ENCODE measurements at regions not wholly inside any gene's neighbourhood (a gene's known extent, or its start where the extent isn't known, plus 50 kb on each side); places are given as distances from the start of the nearest gene placed in this dataset.

DNA sequence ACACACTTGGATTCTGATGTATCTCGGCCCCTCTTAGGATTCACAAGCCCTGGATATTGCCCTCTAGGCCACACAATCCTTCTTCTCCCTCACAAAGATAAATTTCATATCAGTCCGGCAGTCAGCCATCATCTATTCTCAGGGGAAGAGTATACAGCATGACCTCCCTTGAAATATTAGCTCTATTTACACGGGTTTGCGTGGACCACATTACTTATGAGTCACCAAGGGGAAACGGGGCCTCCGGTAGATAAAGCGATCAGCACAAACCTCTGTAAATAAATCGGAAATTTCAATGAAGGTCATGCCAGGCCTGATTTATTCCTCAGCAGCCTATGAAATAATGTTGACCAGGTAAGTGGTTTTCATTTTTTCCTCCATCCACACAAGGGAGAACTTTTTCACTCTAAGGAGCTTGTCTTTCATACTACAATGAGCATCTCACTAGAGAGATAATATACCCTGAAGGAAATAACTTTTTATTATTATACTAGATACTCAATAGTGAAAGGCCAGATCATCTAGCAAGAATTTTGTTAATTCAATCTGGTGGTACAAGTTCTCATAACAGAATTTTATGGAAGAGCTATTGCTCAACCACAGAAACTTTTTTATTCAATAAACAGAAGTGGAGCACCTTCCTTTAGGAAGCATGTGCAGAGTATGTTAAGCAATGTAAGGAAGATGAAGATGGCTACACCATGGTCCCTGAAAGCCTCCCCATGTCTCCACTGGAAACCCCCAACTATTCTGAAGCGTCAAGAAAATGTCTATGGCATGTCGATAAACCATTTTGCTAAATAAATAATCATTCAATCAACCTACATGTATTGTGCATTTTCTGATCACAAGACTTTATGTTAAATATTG lies 125.2 kb upstream of the PIK3C3 start:
- DNase-seq, result no peak

DNA sequence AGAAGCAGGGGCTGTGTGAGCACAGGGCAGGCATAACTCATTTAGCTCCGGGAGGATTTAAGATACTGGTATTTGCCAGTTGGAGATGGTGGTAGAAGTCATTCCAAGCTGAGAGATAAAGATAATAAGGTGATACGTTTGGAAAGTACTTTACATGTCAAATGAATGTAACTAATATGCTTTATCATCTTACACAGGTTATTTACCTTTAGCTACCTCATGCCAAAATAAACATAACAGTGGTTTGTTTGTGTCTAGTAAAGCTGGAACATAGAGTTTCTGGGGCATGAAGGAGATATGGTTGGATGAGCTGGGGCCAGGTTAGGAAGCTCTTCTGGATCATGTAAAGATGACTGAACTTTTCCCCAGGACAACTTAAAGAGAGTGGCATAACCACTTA lies 126.9 kb upstream of the PIK3C3 start:
- no peak for DNase-seq

DNA sequence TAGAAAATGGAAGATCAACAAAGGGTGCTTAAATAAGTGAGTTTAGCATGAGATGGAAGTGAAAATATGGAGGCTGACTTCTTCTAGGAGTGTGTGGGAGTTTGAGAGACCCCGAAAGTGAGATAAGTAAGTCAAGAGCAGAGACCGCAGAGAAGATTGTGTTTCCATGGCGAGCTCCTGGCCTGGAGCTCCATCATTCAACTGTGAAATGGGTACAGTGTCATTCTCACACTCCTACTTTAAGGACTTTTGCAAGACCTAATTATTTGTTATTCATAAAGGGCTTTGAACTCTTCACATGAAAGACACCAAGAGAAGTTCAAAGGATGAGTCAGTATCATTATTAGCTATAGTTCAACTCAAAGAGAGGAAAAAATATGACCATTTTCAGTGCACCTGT lies 134.2 kb upstream of the PIK3C3 start:
- no peak for DNase-seq

DNA sequence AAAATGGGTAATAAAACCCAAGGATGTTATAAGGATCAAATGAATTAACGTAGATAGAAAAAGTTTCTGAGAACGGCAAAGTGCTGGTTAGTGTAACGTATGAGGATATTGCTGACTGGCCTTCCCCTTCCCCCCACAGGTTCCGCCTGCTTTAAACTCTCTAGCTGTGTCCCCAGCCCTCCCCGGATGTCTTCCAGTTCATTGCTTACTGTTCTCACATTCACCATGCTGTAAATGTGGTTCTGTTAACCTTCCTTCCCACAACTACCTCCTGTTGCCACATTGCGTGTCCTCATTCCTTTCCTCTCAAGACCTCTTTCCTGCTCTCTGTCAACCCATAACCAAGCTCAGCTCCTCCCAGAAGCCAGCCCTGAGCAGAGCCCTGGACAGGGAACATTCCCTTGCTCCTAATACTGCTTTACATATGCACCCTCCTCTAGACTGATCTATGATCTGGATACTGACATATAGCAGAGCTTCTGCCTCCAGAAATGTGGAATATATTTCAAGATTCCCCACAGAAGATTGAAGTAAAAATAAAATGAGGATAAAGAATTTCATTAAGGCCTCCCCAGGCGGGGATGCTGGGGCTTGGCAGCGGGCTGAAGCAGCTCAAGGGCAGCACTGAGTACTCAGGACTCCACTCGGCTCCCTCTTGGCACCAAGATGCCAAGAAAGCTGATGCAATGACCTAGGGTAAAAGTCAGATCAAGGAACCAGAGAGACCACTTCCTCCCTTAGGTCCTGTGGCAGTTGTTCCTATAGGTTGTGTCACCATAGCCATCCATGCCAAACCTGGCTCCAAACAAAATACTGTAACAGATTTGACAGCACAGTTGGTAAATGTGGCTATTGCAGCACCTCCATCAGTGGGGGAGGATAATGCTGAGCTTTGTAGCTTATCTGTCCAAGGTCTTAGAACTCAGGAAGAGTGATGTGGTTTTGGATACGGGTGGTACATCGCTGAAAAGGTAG lies 136.4 kb upstream of the PIK3C3 start:
- no peak for DNase-seq

DNA sequence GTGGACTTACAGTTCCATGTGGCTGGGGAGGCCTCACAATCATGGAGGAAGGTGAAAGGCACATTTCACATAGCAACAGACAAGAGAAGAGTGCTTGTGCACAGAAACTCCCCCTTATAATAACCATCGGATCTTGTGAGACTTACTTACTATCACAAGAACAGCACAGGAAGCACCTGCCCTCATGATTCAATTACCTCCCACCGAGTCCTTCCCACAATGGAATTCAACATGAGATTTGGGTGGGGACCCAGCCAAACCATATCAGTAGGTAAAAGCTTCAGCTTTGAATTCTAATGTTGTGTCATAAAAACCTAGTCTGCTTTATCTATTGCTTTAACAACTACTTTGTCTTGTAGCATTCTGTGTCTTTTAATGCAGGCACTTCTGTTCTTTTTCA lies 140.4 kb upstream of the PIK3C3 start:
- DNase-seq, result no peak

DNA sequence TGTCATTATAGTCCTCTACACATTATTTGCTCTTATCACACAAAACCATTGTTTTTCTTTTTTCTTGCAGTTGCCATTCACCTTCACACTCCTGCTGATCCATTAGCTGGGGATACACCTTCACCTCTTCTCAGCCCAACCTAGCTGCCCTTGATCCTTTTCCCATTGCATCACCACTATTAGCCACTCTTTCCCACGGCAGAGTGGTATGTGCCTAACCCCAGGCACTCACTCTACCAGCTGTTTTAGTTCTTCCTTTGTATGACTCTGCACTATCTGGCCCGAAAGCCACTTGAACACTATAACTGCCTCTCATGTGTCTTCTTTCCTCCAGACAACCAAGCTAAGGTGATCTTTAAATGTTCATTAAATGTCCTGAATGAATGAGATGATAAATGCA lies 145.4 kb upstream of the PIK3C3 start:
- no peak for DNase-seq

DNA sequence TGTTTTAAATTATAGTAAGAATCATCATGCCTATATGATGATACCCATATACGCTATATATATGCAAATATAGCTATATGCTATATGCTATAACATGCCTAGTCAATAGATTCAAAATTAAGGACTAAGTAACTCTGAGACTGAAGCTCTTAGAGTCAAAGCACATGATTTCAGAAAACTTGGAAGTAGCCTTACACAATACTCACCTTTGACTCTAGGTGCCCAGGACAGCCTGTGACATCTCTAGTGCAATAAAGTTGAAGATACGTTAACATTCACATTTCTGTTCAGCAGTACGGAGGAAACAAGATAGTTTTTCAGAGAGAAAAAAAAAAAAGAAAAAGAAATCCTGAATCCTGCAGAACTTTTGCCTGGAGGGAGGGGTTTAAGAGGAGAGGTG lies 149.7 kb upstream of the PIK3C3 start:
- no peak for DNase-seq

DNA sequence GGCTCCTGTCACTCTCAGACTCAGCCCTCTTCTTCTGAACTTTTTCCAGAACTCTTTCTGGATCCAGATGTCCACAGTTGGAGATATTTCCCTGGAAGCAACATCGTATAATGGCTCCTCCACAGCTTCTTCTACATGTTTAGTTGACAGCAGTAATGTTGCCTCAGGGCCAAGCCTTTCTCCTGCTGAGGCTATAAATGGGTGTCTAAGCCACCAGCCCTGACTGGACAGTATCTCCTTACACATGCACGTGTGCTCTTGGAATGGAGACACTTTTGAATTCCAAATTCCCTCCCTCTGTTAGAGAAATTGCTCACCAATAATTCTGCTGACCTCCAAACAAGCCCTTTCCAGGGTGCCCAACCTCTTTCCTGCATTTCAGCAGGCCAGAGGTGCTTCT lies 156.2 kb upstream of the PIK3C3 start:
- DNase-seq, result no peak

DNA sequence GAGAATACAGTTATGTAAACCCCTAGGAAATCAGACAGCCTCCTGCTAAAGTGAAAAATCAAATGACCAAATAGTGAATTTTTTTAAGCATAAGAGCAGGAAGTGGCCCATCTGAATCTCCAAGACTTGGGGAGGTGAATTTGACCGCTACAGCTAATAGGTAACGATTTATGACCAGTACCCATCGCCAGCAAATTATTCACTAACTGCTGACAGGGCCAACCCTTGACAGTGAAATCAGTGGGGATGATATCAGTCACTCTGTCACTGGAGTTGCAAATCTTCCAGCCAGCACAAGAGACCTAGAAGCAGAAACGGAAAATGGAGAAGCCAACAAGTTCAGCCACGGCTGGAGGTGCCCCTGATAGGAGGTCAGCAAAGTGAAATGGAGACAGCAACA lies 164.3 kb upstream of the PIK3C3 start:
- no peak for DNase-seq

DNA sequence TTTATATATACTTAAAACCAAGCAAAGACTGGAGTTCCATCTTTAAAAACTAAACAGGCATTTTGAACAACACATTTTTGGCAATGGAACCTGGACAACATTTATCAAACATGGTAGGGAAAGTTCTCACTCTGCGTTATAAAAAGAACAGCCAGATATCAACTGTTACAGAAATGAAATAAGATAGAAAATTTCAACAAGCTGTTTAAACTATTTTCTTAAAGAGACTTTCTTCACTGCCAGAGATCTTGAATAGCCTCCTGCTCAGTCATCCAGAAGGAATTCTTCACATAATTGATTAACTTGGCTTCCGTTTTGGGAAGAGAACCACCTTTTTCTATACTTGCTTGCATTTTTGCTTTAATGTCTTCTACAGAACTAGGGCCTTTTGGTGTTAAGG lies 166.0 kb upstream of the PIK3C3 start:
- no peak for DNase-seq

DNA sequence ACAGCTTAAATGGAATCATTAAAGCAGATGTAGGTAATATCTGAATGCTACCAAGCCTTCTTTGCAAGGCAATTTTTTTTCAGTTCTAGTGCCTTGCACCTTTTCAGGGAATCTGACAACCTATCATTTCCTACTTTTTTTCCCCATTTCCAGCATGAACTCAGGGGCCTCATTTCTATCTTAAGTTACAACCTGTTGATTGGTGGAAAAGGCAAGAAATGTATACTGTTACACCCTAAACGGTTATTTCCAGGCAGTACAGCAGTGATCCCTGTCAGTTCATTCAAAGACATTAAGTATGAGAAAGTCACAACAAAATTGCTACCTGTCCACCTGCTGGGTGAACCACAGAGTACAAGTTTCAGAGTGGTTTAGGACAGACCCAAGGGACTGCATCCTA lies 171.2 kb upstream of the PIK3C3 start:
- DNase-seq, result no peak

DNA sequence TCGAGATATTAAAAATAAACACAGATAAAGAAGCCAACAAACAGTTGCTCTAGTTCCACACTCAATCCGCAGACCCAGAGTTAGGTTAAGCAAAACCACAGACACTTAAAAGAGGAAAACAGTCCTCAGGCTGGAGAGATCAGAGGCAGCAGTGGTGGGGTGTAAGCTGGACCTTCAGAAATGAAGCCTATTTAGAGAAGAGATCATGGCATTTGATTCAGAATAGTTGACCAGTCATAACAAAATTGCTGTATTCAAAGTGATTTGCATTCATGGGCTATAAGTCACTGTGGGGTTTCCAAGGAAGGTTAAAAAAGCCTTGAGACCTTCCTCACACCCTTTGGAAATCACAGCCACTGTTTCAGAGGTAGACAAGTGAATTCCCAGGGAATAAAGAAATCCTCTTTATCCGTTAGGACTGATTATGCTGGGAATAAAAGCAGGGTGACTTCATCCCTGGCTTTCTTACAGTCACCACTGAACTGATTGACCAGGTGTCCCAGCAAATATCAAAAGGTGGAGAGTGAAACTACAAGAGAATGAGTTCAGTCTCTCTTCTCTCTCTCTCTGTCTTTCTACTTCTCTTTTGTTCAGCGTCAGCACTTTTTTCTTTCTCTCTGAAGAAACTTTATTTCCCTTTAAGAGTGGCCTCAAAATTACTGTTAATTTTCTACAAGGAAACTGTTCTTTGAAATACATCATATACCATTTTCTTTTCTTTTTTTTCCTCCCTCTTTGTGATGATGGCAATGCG lies 171.8 kb upstream of the PIK3C3 start:
- DNase-seq, result no peak

DNA sequence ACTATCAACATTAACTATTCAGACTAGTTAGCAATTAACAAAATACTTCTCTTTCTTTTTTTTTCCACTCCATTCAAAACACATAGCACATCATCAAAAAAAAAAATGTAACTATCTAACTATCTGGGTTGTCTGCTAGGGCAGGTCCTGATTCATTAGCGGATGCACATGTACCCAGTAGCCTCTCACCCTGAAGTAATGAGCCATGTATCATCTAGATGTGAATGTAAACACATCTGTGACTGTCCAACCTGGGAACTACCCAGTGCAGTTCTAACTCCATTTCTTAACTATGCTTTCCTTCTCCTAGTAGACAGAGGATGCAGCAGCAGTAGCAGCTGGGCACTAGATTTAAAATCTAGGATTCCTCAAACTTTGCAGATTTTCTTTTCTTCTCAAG lies 183.1 kb upstream of the PIK3C3 start:
- DNase-seq, result no peak

DNA sequence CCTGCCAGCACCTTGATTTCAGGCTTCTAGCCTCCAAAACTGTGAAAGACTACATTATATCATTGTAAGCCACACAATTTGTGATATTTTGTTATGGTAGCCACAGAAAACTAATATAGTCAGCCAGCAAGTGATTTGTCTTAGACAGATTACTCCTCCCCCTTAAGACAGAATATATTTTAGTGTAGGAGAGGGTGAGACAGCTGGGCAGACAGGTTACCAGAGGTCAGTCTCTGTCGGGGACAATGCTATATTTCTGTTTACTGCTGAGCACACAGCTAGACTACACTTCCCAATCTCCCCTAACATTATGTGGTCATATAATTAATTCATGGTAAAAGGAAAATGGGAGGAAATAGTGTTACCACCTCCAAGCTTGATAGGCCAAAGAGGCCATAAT lies 185.8 kb upstream of the PIK3C3 start:
- DNase-seq, result no peak

DNA sequence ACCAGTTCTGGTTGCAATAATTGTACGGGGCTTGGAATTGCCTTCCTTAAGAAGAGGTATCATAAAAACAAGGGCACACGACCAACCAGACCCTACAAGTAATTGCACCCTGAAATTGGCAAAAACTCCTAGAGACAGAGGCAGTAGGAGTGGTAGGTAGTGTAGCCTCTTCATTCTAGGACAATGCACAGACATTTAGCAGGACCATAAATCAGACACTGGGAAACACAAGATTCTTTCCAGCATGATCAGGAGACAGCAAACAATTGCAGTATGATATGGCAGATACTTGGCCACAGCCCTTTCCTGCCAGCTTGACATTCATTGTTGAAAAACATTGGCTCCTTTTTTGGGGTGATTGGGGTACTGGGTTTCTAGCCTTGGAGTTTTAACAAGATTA lies 186.6 kb upstream of the PIK3C3 start:
- no peak for DNase-seq

DNA sequence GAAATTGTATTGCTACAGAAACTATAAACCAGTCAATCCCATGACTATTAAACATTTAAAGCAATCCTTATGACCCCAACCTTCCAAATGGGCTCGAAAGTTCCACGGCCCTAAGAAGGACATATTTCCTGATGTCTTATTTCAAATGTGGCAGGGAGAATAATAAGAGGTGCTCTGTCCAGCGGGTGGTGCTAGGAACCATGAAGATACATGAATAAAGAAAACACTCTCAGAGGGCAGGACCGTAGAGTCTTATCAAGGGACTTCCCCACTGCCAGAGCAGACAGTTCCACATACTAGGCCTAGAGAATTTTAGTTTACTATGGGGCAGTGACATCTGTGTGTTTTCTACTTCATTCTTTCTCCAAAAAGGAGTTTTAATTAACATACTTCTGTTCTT lies 187.1 kb upstream of the PIK3C3 start:
- DNase-seq, result no peak

DNA sequence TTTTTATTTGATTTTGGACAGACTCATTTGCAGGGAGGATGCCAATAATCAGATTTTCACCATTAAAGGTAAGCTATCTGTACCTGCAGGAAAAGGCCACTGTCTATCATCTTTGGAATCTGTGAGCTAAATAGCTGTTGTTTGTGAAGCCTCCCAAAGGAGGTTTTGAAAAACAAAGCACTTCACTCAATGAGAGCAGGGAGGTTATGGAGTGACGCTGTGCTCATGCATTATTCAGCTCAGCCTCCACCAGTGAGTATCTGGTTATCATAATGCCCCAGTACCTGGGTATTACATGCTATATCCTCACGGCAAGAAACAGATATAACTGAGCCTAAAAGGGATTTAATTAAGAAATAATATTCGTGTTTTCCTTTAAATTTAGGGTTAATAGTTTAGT lies 189.6 kb upstream of the PIK3C3 start:
- DNase-seq, result no peak

DNA sequence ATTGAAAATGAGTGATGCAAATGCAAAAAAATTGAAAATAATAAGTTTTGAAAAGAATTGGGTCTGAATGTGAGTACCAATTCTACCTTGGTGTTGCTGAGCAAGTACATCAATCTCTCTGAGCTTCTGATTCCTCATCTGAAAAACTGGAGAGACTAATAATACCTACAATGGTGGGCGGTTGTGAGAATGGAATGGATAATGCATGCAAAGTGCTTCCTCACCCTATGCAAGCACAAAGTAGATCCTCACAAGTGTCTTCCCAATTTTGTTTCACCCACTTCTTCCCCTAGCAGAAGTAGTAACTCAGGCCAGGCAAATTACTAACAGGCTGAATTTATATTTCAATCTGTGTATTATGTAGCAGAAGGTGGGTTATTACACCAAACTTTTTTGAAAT lies 191.7 kb upstream of the PIK3C3 start:
- DNase-seq, result no peak

DNA sequence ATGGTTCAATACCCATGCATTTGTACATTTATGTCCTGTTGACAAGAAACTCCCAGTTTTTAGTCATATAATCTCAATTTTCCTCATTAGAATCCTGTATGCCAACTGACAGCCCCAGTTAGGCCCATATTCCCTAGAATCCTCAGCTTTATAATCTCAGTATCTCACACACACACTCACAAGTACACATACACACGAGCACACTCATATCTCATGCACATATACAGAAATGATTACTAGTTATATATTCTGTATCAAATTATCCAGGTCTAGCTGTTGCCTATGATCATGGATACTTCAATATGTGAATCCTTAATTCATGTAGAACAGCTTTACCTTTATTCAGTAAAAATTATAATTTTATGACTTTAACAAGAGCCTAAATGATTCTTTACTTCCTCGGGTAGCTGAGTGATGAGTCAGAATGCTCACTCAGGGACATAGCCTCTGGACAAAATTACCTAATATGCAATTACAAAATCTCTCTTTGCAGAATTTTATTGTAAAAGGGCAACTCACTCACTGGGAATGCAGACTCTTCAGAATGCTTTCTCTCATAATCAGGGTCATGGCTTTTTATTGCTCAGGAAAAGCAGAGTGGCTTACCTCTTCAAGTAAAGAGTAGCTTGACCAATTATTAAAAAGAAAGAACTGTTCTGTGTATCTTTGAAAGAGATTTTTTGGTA lies 193.6 kb upstream of the PIK3C3 start:
- no peak for DNase-seq

DNA sequence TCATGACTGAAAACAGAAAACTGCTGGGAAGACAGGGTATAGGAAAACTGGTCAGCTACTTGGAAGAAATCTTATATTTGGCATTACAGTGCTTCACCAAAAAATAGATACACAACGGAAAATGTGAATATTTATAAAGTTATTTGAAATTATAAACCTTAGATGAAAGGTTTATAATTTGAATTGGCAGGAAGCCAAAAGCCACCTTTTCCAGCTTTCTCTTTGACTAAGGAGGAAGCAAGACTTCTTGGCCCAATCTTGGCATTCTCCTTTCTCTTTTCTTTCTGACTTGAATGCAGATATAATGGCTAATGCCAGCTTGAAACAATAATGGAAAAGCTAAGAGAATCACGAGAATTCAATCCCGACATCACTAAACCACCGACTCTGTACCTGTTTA lies 196.5 kb upstream of the PIK3C3 start:
- no peak for DNase-seq

DNA sequence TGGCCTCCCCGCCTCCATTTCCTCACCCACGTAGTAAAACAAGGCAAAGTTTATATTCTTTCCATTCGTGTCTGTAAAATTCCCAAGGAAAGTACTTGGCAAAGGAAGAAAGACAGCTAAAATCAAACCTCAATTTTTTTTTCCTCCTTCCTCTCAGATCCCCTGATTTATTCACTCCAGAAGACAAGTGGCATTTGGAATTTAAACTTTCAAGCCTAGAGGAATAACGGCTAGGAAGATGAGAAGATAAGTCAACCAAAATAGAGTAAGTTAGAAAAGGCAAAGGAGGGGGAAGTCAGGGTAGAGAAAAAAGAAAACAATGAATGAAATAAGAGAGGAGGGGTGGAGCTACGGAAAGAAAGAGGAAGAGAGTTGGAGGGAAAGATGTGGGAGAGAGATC lies 198.9 kb upstream of the PIK3C3 start:
- DNase-seq, result no peak

DNA sequence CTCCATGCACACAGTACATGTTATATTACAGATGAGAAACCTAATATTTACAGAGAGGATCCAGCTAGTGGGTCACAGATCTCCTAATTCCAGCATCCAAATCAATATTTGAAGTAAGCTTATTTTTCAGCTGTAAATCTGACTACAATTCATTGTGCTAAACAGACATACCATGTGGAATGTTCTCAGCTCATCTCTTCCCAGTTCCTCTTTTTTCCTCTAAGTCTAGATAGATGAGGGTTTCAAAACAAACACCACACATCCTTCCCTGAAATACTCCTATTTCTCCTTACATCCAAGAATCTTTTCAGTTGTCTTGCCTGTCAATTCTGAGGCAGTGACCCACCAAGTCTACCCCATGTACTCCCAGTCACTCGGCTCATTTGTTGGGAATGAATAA lies 200.7 kb upstream of the PIK3C3 start:
- no peak for DNase-seq

DNA sequence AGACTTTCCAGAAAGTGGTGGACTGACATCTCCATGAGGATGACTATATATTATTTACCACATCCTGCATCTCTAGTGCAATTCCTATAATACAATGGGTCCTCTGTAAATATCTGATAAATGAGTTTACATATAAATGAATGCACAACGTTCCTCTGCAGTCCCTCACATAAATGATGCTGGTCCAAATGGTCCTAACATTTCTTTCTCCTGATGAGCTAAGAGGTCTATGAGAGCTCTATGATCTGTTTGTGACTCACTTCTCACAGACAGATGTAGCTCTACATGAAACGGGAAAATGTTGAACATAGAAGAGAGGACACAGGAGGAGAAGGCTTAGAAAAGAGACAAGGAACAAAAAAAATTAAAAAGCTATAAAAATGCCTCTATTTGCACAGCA lies 201.2 kb upstream of the PIK3C3 start:
- no peak for DNase-seq
